Stimulated activated memory B cell treated with anti-CD40 and anti-IgM and Interleukin-4, amounts not matched to agents 10 μg/mL and 1 μg/mL and 100 μg/mL, for 72 hours (primary cell): ENCODE measurements at regions not wholly inside any gene's neighbourhood (a gene's known extent, or its start where the extent isn't known, plus 50 kb on each side); places are given as distances from the start of the nearest gene placed in this dataset.
"Not testable (repeated sequence)": the region's sequence is repeated elsewhere in the genome, so short reads cannot be mapped to it uniquely, and the experiment has no call there.

Source experiments
- ATAC-seq: fragments of 150-1000 bp; cut with Tn5 transposase; 2 replicates; pipeline ENCODE4 v1.10.0; 2021
- H3K27ac Mint-ChIP-seq: one replicate; pipeline ENCODE4 v1.8.0; 2022; ENCODE audit warnings: mild to moderate bottlenecking, mixed read lengths
- H3K27me3 Mint-ChIP-seq: one replicate; pipeline ENCODE4 v1.8.0; 2022; ENCODE audit warnings: mixed read lengths
- H3K36me3 Mint-ChIP-seq: one replicate; pipeline ENCODE4 v1.8.0; 2022; ENCODE audit warnings: mixed read lengths
- H3K4me1 Mint-ChIP-seq: one replicate; pipeline ENCODE4 v1.8.0; 2022; ENCODE audit warnings: mixed read lengths
- H3K4me3 Mint-ChIP-seq: one replicate; pipeline ENCODE4 v1.8.0; 2022; ENCODE audit warnings: mild to moderate bottlenecking, moderate library complexity, mixed read lengths
- H3K9me3 Mint-ChIP-seq: one replicate; pipeline ENCODE4 v1.8.0; 2022; ENCODE audit warnings: mixed read lengths

DNA sequence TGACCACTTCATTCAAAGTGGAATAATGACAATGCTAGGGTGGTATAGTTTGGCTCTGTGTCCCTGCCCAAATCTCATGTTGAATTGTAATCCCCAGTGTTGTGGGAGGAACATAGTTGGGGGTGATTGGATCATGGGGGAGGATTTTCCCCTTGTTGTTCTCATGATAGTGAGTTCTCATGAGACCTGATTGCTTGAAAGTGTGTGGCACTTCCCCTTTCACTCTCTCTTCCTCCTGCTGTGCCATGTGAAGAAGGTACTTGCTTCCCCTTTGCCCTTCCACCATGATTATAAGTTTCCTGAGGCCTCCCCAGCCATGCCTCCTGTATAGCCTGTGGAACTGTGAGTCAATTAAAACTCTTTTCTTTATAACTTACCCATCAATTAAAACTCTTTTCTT lies 348.3 kb upstream of the CD180 start:
- H3K27ac Mint-ChIP-seq: peak overlapping the region; percentile 19

DNA sequence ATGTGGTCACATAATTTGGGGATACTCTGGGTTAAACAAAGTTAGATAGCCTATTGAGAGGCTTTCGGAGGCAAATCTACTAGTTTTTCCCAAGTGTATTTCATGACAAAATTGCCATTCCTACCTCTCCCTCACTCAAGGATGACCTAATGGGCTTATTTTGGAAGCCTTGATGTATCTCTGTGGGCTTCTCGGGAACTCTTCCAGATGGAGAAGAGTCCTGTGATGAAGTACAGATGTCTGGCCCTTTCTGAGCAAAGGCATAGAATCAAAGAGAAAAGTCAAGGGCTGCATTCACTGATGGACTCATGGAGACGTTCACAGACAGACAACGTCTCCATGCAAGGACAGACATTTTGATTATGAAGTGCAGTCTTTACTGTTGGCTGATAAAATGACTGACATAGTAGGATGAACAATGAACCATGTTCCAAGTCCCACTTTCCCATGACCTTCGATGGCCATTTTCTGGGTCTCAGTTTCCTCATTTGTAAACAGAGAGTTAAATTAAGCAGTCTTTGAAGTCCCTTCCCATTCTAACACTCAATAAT lies 347.2 kb upstream of the CD180 start:
- H3K4me1 Mint-ChIP-seq: peaks cover 26% of the 10 kb centered on the region
- ATAC-seq: no peak
- peaks cover 6% of the 10 kb centered on the region for H3K9me3 Mint-ChIP-seq
- no peaks in the 10 kb centered on the region for H3K27me3 Mint-ChIP-seq
- no peak overlapping the region for H3K4me3 Mint-ChIP-seq
- H3K36me3 Mint-ChIP-seq: no peaks in the 10 kb centered on the region
- H3K27ac Mint-ChIP-seq: no peak overlapping the region

More for the DNA sequence above, 348.3 kb upstream of the CD180 start:
- not testable (repeated sequence) for ATAC-seq, H3K36me3 Mint-ChIP-seq, H3K27me3 Mint-ChIP-seq, H3K4me3 Mint-ChIP-seq, H3K9me3 Mint-ChIP-seq
- peaks cover 26% of the 10 kb centered on the region for H3K4me1 Mint-ChIP-seq

DNA sequence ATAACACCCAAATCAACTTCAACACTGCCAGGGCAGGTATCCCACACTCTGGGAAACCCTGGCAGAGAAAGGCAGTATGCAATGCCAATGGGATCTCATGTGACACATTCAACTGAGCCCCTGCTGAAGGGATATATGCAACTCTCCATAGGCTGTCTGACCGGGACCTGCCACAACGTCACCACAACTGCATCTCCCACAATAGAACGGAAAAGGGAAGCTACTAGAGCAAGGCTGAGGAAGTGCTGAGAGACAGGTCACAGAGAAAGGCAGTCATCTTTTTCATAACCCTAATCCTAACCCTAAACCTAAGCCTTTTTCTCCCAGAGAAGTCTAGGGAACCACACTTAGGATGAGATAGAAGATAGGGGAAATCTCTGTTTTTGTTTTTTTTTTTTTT lies 345.9 kb upstream of the CD180 start:
- Mint-ChIP-seq H3K4me1 (peaks cover 15% of the 10 kb centered on the region), H3K36me3 (no peaks in the 10 kb centered on the region), H3K4me3 (no peak overlapping the region), H3K27ac (no peak overlapping the region), H3K27me3 (no peaks in the 10 kb centered on the region), H3K9me3 (peaks cover 6% of the 10 kb centered on the region)
- ATAC-seq: no peak

DNA sequence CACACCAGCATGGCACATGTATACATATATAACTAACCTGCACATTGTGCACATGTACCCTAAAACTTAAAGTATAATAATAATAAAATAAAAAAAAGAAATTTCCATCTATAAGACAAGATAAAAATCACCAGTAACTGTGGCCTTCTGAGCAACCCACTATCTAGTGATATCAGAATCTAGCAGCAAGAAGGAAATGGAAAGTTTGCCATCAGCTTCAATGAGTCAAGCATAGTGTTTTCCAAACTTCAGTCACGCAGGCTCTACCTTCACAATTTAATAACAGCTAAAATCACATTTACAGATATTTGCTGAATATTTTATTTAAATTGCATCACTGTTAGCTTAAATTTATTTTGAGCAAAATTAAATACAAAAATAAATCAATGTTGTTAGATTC lies 345.3 kb upstream of the CD180 start:
- H3K36me3 Mint-ChIP-seq: no peaks in the 10 kb centered on the region
- ATAC-seq: no peak
- peaks cover 15% of the 10 kb centered on the region for H3K4me1 Mint-ChIP-seq
- H3K9me3 Mint-ChIP-seq: peaks cover 6% of the 10 kb centered on the region
- H3K4me3 Mint-ChIP-seq: no peak overlapping the region
- no peak overlapping the region for H3K27ac Mint-ChIP-seq
- H3K27me3 Mint-ChIP-seq: no peaks in the 10 kb centered on the region

DNA sequence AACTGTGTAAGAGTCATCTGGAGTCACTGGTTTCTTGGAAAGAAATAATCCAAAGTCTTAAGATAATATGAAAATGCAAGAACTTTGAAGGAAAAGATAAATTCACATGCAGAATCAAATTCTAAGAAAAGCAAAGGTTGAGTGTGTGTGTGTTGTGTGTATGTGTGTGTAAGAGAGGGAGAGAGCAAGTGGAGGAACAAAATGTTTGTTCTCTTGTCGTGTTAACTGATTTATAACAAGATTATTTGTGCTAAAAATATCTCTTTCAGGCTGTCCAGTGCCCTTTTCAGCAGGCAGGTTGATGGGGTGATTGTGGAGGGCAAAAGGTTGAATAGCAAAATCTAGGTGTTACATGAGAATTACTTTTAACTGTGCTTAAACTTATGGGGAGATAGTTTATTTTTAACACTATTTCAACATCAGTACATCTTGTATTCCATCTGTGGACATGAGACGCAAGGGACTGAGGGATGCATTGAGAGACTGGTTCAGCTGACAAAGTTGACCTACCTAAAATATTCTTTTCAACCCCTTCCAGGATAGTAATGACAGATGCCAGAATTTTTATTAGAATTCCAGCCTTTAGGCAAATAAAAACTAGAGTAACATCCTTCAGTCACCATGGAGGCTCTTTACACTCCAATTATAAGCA lies 342.4 kb upstream of the CD180 start:
- H3K27me3 Mint-ChIP-seq: no peaks in the 10 kb centered on the region
- no peaks in the 10 kb centered on the region for H3K36me3 Mint-ChIP-seq
- no peak overlapping the region for H3K27ac Mint-ChIP-seq
- no peak overlapping the region for H3K4me3 Mint-ChIP-seq
- no peaks in the 10 kb centered on the region for H3K9me3 Mint-ChIP-seq
- peaks cover 7% of the 10 kb centered on the region for H3K4me1 Mint-ChIP-seq
- no peak for ATAC-seq

DNA sequence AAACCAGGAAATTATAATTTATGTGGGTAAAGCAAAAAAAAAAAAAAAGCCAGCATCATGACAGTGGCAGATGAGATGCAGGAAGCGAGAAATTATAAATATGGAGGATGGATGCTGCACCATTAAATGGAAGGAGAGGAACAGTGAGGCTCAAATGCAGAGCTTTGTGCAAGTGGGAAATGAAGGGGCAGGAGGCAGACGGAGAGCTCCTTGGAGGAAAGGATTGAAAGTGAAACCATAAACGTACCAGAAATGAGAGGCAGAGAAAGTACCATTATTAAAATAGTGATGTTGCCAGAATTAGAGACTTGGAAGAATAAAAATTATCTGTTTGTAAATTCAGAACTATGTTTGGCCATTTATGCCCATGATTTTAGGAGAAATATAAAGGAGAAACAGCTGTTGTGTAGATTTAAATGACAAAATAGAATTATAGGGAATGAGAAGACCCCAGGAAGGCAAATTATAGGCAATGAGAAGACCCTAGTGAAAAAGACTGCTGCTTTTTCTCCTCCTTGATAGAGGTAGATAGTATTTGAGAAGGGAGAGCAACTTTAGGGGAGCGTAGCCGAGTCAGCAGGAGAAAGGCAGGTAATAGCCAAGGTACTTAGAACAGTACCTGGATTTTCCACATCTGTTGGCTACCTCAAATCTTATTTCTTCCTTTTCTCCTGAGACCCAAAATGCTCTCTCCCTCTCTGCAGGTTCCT lies 341.0 kb upstream of the CD180 start:
- Mint-ChIP-seq H3K9me3 (no peaks in the 10 kb centered on the region), H3K4me3 (no peak overlapping the region), H3K27ac (no peak overlapping the region), H3K27me3 (no peaks in the 10 kb centered on the region), H3K4me1 (peaks cover 5% of the 10 kb centered on the region), H3K36me3 (no peaks in the 10 kb centered on the region)
- no peak for ATAC-seq

DNA sequence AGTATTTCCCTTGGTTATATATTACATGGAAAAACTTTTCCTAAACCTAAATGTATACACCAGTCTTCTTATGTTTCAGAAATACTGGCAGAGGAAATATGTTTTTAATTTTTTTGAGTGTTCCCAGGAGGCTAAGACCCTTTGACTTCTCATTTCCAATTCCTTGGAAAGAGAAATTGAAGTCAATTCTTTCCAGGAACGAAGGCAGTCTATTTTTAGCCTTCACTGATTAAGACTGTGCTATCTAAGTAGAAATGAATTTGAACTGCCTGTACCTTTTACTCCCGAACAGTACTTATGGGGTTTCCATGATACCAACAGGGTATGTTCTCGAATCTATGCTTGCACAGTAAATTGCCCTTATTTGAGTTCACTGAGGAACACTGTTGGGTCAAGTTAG lies 340.3 kb upstream of the CD180 start:
- ATAC-seq: no peak
- Mint-ChIP-seq H3K4me3 (no peak overlapping the region), H3K36me3 (no peaks in the 10 kb centered on the region), H3K27ac (no peak overlapping the region), H3K9me3 (no peaks in the 10 kb centered on the region), H3K4me1 (no peaks in the 10 kb centered on the region), H3K27me3 (no peaks in the 10 kb centered on the region)

DNA sequence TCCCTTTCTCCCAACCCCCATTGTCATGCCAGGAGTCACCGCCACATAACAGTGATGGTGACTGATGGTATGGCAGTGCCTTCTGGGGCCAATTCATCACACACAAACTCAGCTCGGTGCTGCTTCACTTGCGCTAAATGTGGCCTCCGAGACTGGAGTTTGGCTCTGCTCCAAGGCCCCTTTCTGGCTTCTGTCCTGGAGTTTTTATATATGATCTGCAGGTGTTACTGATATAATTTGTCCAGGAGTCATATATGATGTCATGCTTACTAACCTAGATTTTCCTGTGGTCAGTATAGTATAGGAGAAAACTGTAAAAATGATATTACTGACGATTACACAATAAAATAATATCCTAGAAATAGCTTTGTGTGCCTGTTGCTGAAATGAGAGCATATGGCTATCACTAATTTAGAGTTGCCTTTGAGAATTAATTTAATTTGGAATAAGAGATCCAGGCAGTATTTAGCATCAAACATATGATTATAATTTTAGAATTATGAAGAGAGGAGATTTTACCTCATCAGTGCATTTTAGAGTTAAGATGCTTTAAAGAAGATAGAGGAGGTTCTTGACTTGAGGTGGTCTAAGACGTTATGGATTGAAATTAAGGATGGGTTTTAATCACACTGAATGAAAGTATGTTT lies 334.1 kb upstream of the CD180 start:
- Mint-ChIP-seq H3K4me3 (no peak overlapping the region), H3K9me3 (no peaks in the 10 kb centered on the region), H3K4me1 (peaks cover 19% of the 10 kb centered on the region), H3K27ac (no peak overlapping the region), H3K27me3 (no peaks in the 10 kb centered on the region), H3K36me3 (no peaks in the 10 kb centered on the region)
- ATAC-seq: no peak

DNA sequence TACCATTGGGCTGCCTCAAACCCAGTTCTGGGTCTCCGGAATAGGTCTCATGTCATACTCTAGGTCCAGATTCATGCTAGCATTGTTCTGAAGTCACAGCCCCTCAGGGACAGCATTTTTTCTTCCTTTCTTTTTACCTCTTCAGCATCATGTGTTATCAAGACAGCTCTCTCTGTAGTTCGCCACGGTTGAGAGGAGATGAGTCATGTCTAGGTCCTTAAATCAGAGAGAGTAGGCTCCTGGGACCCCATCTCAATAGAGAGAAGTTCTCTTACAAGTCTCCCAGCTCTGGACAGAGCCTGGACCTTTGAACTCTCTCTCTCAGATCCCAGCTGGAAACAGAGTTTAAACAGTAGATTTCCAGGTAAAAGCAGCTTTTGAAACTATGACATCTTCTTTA lies 332.4 kb upstream of the CD180 start:
- peak overlapping the region; percentile 57 for H3K27ac Mint-ChIP-seq
- peak; percentile 89 for ATAC-seq
- H3K9me3 Mint-ChIP-seq: no peaks in the 10 kb centered on the region
- no peaks in the 10 kb centered on the region for H3K27me3 Mint-ChIP-seq
- peaks cover 19% of the 10 kb centered on the region for H3K4me1 Mint-ChIP-seq
- no peak overlapping the region for H3K4me3 Mint-ChIP-seq
- H3K36me3 Mint-ChIP-seq: no peaks in the 10 kb centered on the region

DNA sequence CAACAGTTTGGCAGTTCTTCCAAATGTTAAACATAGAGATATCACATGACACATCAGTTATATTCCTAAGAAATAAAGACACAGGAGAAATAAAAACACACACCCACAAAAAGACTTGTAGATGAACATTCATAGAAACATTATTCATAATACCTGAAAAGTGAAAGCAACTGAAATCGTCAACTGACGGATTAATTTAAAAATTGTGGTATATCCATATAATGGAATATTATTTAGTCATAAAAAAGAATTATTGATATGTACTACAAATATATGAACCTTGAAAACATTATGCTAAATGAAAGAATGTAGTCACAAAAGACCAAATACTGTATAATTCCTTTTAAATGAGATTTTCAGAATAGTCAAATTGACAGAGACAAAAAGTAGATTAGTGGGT lies 330.2 kb upstream of the CD180 start:
- ATAC-seq: no peak
- no peak overlapping the region for H3K4me3 Mint-ChIP-seq
- H3K27me3 Mint-ChIP-seq: no peaks in the 10 kb centered on the region
- H3K36me3 Mint-ChIP-seq: no peaks in the 10 kb centered on the region
- H3K4me1 Mint-ChIP-seq: peaks cover 19% of the 10 kb centered on the region
- no peaks in the 10 kb centered on the region for H3K9me3 Mint-ChIP-seq
- H3K27ac Mint-ChIP-seq: no peak overlapping the region

DNA sequence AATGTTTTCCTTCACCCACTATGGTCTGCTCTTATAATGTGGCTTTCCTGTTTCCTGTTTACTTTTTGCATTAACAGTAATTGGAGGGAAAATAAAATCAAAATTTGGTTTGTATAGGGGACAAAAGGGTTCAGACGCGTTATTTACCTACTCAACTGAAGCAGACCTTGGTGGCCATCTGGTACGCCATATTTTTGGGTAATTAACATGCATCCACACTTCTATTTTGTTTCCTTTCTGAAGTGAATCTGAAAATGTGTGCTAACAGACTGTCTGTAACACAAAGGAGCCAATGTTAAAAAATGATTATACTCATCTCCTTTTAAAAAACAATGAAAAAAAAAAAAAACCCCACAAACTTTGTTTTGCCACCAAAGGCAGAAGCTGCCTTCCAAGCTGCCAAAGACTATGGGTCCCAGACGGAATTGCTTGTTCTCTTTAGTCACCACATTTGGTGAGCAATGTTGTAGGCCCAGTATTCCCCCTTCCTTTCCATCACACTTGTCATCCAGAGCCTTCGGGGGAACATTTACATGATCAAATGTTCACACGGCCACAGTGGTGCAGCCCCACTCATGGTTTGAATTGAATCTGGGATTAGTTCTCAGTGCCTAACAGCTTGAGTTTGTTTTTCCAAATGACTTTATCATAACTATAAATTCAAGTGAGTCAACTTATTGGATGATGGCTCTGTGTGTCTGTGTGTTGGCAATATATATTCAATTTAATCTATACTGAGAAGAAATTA lies 323.7 kb upstream of the CD180 start:
- H3K4me3 Mint-ChIP-seq: no peak overlapping the region
- H3K36me3 Mint-ChIP-seq: no peaks in the 10 kb centered on the region
- no peaks in the 10 kb centered on the region for H3K27me3 Mint-ChIP-seq
- no peak for ATAC-seq
- H3K9me3 Mint-ChIP-seq: no peaks in the 10 kb centered on the region
- no peak overlapping the region for H3K27ac Mint-ChIP-seq
- H3K4me1 Mint-ChIP-seq: no peaks in the 10 kb centered on the region

DNA sequence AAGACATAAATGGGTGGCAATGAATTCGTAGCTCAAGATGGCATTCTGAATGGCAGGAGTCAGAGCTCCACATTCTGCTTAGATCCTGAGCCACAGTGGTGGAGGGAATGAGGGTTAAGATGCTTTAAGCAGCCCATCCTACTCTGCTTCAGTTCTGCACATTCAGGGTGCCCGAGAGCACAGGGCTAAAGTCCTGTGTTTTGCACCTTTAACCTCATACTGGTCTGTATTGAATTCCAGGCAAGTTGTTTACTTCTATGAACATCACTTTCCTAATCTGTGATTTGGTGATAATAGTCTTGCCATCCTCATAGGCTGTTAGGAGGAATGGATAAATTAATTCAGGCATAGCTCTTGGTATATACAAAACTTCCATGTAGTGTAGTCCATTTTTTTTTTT lies 321.6 kb upstream of the CD180 start:
- H3K9me3 Mint-ChIP-seq: no peaks in the 10 kb centered on the region
- H3K4me3 Mint-ChIP-seq: no peak overlapping the region
- no peaks in the 10 kb centered on the region for H3K27me3 Mint-ChIP-seq
- no peak for ATAC-seq
- H3K27ac Mint-ChIP-seq: no peak overlapping the region
- no peaks in the 10 kb centered on the region for H3K36me3 Mint-ChIP-seq
- H3K4me1 Mint-ChIP-seq: peaks cover 5% of the 10 kb centered on the region

DNA sequence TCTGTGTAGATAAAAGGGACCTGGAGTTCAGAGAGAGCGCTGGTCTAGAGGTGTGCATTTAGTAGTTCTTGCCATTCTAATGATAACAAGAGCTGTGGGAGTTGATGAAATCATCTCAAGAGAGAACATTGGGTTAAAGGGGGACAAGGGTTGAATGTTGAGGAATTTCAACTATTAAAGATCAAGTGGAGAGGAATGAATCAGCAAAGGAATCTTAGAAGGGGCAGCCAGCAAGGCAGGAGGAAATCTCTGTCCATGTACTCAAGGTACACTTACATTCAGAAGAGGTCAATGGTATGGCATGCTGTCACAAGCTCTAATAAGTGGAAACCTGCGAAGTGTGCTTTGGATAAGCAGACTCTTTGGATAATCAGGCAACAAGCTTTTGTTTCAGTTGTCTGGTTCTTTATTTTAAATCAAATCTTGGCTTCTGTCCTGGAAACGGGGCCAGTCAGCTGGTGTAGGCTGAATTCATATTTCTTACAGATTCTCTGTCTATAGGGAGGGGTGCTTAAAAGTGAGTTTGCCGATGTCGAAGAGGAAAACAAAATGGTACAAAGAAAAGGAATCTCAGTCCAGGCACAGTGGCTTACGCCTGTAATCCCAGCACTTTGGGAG lies 320.5 kb upstream of the CD180 start:
- no peak overlapping the region for H3K27ac Mint-ChIP-seq
- no peaks in the 10 kb centered on the region for H3K9me3 Mint-ChIP-seq
- no peaks in the 10 kb centered on the region for H3K36me3 Mint-ChIP-seq
- H3K4me3 Mint-ChIP-seq: no peak overlapping the region
- peaks cover 5% of the 10 kb centered on the region for H3K4me1 Mint-ChIP-seq
- no peak for ATAC-seq
- no peaks in the 10 kb centered on the region for H3K27me3 Mint-ChIP-seq

DNA sequence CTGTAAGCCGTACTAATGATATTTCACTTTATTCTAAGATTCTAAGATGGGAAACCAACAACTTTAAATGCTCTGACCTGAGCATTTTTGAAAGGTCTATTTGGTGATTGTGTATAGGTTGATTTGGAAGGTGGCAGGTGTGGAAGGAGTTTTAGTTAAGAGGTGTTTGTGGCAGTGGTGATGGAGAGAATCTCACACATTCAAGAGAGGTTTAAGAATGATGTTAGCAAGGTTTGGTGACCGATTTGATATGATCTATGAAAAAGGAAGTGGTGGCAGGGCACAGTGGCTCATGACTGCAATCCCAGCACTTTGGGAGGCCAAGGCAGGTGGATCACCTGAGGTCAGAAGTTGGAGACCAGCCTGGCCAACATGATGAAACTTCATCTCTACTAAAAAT lies 319.2 kb upstream of the CD180 start:
- no peak overlapping the region for H3K27ac Mint-ChIP-seq

More for the DNA sequence above, 319.2 kb upstream of the CD180 start:
- ATAC-seq: no peak
- Mint-ChIP-seq H3K4me1 (peaks cover 5% of the 10 kb centered on the region), H3K9me3 (no peaks in the 10 kb centered on the region), H3K27me3 (no peaks in the 10 kb centered on the region), H3K4me3 (no peak overlapping the region), H3K36me3 (no peaks in the 10 kb centered on the region)
